Jurkat, Clone E6-1 (cell line): ENCODE measurements at regions not wholly inside any gene's neighbourhood (a gene's known extent, or its start where the extent isn't known, plus 50 kb on each side); places are given as distances from the start of the nearest gene placed in this dataset.
"Not testable (repeated sequence)": the region's sequence is repeated elsewhere in the genome, so short reads cannot be mapped to it uniquely, and the experiment has no call there.

Experiments
- DNase-seq: peaks from one replicate; pipeline ENCODE4 v3.0.0-alpha.2; 2011; ENCODE audit warnings: low read depth, low spot score
- H3K4me3 ChIP-seq: 2 replicates; pipeline ENCODE4 v1.5.1; 2011; ENCODE audit warnings: mild to moderate bottlenecking, low read length, control low read depth, moderate library complexity

DNA sequence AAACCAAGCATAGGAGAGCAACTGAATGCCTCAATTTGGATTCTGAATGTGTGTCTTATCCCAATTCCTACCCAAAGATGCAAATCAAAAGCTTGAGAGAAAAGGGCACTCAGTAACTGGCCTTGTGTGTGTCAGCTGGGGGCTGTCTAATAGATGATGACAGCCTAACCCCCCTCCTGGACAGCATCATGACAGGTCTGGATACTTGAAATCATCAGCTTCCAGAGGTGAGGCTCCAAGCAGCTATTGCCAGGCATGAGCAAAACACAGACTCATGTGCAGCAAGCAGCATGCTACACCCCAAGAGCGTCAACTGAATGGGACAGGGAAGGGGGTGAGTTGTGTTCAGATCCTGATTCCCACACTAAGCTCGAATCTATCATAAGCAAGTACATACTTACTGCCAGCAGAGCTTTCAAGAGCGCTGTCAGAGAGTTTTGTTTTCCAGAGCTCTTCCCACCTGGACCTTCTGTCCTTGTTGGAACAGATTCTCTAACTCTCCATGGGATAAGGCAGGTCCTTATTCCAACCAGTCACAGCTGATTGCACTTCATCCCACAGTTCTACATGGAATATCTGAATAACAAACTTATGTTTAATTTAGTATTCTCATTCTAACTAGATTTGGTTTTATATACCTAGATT lies 467.5 kb downstream of the DTWD2 start:
- no peak overlapping the region for H3K4me3 ChIP-seq
- DNase-seq, result no peak

DNA sequence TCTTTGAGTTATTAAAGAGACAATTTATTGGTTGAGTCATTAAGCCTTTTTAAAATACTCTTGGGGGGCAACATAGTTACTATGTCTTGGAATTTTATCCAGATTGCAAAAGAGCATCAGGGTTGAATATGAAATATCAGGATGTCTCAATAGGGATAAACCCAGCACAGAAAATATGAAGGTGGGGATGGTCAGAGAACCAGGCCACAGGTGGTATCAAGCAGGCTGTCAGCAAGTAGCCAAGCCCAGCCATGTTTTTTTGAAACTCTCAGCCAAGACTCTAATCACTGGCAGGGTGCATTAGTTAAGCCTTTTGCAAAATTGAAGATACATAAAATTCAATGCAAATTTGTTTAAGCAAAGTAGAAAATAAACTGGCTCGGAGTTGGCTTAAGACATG lies 468.9 kb downstream of the DTWD2 start:
- no peak overlapping the region for H3K4me3 ChIP-seq
- DNase-seq, result no peak

DNA sequence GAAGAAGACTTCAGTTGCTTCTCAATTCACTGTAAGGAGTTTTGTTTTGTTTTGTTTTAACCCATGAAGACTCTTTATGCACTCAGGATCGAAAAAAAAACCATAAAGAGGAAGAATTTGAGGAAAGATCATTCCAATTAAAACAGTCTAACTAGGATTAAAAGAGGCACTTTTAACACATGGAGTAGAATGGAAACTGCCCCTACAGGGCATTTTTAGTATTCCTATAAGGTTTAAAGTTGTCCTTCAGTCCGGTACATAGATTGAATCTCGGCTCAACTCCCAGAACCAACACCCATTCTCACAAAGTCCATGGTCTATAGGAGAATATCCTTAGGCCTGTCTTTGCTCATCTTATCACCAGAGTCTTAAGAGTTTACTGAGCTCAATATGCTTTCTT lies 469.6 kb downstream of the DTWD2 start:
- DNase-seq, result no peak

GRCh38 chr5:118511846-118512245 lies 476.5 kb downstream of the DTWD2 start:
- DNase-seq, result no peak
- H3K4me3 ChIP-seq, result no peak overlapping the region

More for the DNA sequence above, 469.6 kb downstream of the DTWD2 start:
- H3K4me3 ChIP-seq, result no peak overlapping the region

- no peak overlapping the region for H3K4me3 ChIP-seq
- no peak for DNase-seq
These were observed 482.0 kb downstream of the DTWD2 start for GRCh38 chr5:118506217-118506852.

DNA sequence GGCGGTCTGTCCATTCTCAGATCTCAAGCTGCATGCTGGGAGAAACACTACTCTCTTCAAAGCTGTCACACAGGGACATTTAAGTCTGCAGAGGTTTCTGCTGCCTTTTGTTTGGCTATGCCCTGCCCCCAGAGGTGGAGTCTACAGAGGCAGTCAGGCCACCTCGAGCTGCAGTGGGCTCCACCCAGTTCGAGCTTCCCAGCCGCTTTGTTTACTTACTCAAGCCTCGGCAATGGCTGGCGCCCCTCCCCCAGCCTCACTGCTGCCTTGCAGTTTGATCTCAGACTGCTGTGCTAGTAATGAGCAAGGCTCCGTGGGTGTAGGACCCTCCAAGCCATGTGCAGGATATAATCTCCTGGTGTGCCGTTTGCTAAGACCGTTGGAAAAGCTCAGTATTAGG lies 486.1 kb downstream of the DTWD2 start:
- DNase-seq, H3K4me3 ChIP-seq: not testable (repeated sequence)

- no peak for DNase-seq
- no peak overlapping the region for H3K4me3 ChIP-seq
These were observed 497.0 kb downstream of the DTWD2 start for GRCh38 chr5:118491351-118491750.

DNA sequence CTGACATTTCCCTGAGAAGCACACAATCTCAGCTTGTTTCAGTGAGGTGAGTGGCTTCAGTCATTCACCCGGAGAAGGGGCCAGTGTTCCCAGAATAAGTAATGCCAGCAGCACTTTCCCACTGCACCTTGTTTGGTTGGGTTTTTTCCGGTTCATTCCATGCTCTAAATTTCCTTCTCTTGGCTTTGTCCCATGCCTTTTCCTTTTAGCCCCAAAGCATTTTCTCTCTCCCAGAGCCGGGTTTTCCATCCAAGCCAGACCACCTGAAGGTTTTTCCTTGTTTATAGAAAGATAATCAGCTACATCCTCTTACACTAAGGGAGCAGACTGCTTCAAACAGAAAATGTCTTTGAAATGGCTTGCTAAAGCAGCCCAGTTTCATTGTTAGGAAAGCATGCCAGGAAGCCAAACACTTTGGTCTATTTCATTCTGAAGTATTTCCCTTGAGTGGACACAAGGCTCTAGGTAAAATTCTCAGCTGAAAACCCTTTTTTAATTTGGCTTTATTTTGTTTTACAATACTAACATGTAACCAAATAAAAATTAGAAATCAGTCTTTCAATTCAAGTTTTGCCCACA lies 501.6 kb downstream of the DTWD2 start:
- no peak for DNase-seq
- no peak overlapping the region for H3K4me3 ChIP-seq

GRCh38 chr5:118479285-118479684 lies 509.1 kb downstream of the DTWD2 start:
- H3K4me3 ChIP-seq, result no peak overlapping the region
- no peak for DNase-seq

DNA sequence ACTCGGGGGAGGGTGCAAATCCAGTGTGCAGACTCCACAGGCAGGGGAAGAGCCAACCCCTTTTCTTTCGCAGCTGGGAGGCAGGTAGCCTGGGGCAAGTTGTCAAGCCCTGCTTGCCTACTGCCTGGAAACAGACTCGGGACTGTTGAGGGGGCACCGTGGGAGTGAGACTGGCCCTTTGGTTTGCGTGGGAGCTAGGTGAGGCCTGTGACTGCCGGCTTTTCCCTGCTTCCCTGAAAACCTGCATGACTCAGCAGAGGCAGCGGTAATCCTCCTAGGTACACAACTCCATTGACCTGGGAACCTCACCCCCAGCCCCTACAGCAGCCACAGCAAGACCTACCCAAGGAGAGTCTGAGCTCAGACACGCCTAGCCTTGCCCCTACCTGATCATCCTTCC lies 509.5 kb downstream of the DTWD2 start:
- H3K4me3 ChIP-seq, result no peak overlapping the region
- no peak for DNase-seq

DNA sequence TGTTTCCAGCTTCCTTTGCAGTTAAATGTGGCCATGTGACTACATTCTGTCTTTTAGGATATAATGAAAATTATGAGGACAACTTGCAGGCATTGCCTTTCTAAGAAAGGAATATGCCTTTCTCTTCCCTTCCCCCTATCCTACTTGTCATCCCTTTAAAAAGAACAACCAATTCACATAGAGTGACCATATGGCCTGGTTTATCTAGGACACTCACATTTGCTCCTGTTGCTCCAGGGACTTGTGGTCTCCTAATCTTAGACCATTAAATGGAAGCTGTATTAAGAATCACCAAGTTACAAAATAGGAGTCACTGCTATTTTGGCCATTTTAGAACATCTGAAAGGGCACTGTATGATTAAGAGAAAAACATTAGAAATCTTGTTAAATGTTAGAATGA lies 520.3 kb downstream of the DTWD2 start:
- DNase-seq, result no peak

DNA sequence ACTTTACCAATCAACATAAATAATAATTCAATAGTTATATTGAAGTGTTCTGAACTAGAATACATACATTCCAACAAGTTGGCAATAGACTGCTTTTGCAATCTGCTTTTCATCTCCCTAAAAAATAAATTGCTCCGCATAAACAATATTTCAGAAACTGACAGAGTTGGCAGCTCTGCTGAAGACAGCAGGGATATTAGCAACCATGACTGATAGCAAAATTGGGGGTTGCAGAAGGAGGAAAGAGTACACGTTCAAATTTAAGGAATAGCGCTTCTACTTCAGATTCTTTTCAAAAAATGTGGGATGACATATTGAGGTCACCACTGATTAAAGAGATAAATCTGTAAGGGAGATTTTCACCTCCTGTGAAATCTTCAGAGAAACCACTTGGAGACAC lies 521.2 kb downstream of the DTWD2 start:
- no peak overlapping the region for H3K4me3 ChIP-seq
- DNase-seq, result no peak

More for the DNA sequence above, 520.3 kb downstream of the DTWD2 start:
- no peak overlapping the region for H3K4me3 ChIP-seq

GRCh38 chr5:118466418-118466817 lies 521.9 kb downstream of the DTWD2 start:
- no peak for DNase-seq
- no peak overlapping the region for H3K4me3 ChIP-seq

- not testable (repeated sequence) for DNase-seq, H3K4me3 ChIP-seq
These were observed 526.1 kb downstream of the DTWD2 start for GRCh38 chr5:118462276-118462675.

DNA sequence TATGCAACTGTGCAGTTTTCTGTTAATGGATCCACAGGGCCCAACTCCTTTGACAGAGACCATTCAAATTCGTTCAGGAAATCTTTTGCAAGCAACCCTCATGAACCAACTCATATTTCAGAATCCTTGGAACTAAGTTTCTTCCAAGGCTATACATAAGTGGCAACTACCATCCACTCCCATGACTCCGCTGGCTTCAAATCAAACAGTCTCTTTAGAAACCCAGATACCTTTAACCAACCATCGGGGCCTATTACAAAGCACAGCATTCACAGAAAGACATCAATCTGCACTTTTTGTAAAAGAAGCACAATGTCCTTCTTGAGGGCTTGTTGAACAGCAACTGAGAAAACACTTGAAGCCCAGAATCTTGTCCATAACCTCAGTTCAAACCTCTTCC lies 526.9 kb downstream of the DTWD2 start:
- no peak overlapping the region for H3K4me3 ChIP-seq
- DNase-seq, result no peak

DNA sequence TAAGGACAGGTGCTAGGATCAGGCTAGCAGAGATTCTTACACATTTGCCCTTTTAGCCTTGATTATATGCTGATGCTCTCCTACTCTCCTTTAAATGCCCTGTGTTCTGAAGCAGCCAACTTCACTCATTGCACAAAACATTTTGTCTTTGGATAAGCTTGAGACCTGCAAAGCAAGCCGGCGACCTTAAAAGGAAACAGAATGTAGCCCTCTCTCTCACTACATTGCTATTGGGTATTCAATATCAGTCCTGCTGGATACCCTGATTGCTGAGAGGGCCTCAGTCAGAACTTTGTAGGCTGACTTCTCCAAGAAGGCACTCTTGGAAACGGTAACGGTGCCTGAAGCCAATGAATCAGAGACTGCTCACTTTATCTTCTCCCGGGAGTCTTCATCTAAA lies 528.9 kb downstream of the DTWD2 start:
- H3K4me3 ChIP-seq, result no peak overlapping the region
- DNase-seq, result no peak

DNA sequence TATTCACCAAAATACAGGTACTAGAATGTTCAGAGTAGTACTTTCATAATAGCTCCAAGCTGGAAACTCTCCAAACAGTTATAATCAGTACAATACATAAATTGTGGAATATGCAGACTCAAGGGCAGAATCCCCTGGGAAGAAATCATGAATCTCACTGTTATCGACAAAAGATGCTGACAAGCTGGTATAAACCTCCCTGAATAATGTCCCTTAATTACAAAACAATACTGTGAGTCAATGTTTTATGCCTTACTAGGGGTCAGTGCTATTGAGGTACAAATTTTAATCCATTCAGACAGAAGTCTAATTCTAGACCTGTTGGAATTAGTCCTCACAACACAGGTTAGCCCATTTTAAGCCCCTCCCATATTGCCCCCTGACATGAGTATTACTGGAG lies 532.3 kb downstream of the DTWD2 start:
- no peak for DNase-seq
- no peak overlapping the region for H3K4me3 ChIP-seq

- no peak overlapping the region for H3K4me3 ChIP-seq
- DNase-seq, result no peak
These were observed 536.6 kb downstream of the DTWD2 start for GRCh38 chr5:118451697-118452247.

DNA sequence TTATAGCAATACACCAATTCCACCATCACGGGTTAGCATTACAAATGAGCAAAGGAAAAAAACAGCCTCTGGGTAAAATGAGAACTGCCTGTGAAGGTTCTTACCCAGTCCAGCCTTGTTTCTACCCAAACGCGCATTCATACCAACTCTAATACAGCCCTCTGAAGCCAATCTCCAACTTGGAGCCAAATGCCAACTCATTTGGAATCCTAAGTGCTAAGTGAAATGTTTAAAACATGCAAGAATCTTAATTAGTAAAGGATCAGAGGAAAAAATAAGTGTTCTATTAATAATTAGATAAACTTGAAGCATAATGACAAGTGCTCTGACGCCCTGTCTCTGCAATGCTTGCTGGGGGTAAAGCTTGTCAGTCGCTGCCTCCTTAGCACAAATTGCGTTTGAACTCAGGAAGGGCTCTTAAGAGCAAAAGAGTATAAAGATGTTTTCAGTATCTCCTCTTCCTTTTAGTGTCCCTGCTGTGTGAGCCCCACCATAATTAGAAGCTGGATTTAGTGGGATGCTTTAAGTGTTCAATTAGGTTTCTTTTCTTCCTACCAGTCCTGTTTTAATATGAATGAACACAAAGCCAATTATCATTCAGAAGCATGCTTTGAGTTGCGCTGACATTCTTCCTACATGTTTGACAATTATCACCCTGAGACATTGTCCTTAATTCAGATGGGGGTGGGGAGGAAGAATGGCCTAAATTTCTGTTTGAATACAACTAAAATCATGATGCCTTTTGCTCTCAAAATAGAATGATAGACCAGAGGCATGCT lies 537.6 kb downstream of the DTWD2 start:
- no peak overlapping the region for H3K4me3 ChIP-seq
- no peak for DNase-seq

GRCh38 chr5:118447350-118447749 lies 541.0 kb downstream of the DTWD2 start:
- DNase-seq, result no peak
- H3K4me3 ChIP-seq, result no peak overlapping the region
